ENCODE measurements at regions not wholly inside any gene's neighbourhood (a gene's known extent, or its start where the extent isn't known, plus 50 kb on each side); places are given as distances from the start of the nearest gene placed in this dataset.

GRCh38 chr3:7793786-7794185, 707.8 kb upstream of the LMCD1 start:
- no peak for DNase-seq

GRCh38 chr3:7798276-7798675, 703.3 kb upstream of the LMCD1 start:
- no peak for DNase-seq

- DNase-seq, result no peak
Measured at GRCh38 chr3:7800006-7800780, 701.4 kb upstream of the LMCD1 start.

- DNase-seq, result no peak
Measured at GRCh38 chr3:7812490-7812889, 689.1 kb upstream of the LMCD1 start.

GRCh38 chr3:7813365-7813764, 688.3 kb upstream of the LMCD1 start:
- no peak for DNase-seq

- no peak for DNase-seq
Measured at GRCh38 chr3:7817239-7817638, 684.4 kb upstream of the LMCD1 start.

DNA sequence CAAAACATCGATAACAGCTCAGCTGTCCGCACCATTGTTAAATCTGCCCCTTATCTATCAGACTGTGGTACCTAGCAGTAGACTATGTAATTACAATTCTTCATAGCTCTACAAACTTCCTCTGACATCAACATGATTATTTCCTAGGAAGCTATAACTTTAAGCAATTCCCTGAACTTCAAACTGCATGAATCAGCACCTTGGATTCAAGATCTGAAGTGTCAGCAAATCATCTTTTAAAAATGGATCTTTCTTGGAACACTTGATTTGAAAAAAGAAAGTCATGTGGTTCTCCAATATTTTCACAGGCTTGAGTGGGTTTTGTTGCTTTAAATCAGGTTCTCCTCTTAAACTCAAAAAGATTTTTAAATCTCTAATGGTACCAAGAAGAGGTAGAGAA, 680.7 kb upstream of the LMCD1 start:
- no peak for DNase-seq

DNA sequence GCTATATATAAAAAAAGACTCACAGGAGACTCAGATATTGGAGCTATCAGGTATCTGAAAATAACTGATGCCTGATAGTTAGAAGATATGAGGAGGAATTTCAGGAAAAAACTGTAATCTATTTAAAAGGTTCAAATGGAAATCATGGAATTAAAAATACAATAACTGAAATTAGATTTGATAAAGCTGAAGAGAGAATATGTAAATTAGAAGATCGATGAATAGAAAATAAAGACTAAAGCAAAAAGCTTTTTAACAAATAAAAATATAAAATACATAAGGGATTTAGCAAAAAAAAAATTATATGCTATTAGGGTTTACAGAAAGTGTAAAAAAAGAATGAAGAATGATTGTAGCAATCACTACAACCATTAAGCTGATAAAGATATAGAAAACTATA, 679.8 kb upstream of the LMCD1 start:
- DNase-seq, result no peak

- DNase-seq, result no peak
Measured at GRCh38 chr3:7841451-7841850, 660.2 kb upstream of the LMCD1 start.

- DNase-seq, result no peak
Measured at GRCh38 chr3:7843441-7843840, 658.2 kb upstream of the LMCD1 start.

DNA sequence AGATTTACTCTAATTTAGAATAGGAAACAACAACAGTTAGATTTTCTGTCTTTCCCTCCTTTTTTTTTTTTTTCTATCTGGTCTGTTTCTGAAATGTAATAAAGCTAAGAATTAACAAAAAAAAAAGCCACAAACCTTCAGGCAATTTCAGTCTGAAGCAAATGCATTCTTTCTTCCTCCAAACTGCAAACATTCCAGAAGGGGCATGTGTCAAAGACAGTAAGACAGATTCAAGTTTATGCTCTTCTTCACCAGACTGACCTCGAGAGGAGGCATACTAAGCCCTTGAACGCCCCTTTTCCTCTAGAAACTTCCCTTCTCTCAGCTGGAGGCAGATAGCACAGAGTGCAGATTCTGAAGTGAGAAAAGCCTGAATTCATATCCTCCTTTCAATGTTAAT, 654.6 kb upstream of the LMCD1 start:
- DNase-seq, result no peak

GRCh38 chr3:7847521-7847920, 654.1 kb upstream of the LMCD1 start:
- DNase-seq, result no peak

DNA sequence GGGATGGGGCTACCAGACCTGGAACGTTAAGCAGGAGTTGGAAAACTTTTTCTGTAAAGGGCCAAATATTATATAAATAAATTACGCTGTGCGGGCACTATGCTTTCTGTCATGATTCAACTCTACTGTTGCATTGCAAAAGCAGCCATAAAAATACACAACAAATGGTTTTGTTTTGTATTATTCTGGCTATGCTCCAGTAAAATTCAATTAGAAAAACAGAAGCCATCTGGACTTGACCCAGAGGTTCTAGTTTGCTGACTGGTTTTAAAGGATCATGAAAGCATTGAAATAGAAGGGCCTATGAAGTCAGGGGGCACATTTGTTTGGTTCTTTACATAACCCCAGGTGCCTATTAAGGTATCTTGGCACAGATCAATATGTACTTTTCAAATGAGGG, 647.4 kb upstream of the LMCD1 start:
- DNase-seq, result no peak

DNA sequence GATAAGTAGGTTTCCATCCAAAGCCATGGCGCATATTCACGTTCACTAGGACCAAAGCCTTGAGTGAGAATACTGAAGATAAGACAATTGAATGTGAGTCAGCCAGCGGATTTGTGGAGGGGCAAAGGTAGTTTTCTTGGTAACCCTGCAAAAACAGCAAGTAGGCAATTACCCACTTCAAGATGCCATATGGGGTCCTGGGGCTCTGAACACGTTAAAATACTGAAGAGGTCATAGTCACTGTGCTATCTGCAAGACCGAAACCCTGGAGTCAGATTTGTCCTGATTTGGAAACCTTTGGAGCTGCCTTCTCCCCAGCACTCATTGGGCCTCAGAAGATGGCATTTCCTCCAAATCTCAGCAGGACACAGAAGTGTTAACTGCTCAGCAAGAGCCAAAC, 646.9 kb upstream of the LMCD1 start:
- no peak for DNase-seq

- DNase-seq, result no peak
Measured at GRCh38 chr3:7865611-7866010, 636.0 kb upstream of the LMCD1 start.

GRCh38 chr3:7867587-7867986, 634.0 kb upstream of the LMCD1 start:
- DNase-seq, result no peak

DNA sequence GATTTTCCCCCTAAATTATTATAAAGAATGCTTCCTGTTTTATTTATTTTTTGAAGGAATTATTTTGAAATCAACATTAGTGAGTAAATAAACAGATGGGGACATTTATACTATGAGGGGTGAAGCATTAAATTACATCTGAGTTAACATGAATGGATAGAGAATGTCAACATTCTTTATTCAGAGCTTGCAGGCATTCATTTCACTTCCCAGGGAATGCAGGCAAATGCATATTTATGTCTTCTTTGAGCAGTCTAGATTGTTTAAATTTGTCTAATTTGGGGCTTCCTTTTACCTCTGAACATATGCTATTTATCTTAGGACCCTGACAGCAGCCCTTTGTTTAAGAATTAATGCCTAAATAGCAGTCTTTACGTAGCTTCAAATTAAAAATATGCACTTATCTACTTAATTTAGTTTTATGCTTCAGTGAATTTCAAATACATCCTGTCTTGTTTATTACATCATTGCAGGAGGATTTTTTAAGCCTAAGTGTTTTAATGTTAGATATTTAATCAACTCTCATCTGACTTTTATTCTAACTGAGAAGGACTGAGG, 630.5 kb upstream of the LMCD1 start:
- DNase-seq, result no peak

DNA sequence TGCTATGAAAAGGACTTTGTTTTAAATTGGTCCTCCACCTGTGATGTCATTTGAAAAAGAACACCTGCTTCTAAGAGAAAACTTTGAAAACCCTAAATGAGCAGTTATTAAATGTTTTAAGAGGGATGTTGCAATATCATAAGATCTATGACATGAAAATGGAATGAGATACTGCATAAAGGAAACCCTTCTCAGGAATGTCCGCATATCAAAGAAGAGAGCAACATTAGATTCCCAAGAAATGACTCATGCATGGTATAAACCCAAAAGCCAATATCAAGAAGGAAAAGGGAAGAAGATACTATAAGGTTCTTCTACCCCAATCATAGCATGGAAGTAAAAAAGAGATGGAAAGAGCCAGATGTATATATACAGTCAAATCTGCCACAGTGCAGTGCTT, 627.5 kb upstream of the LMCD1 start:
- no peak for DNase-seq

DNA sequence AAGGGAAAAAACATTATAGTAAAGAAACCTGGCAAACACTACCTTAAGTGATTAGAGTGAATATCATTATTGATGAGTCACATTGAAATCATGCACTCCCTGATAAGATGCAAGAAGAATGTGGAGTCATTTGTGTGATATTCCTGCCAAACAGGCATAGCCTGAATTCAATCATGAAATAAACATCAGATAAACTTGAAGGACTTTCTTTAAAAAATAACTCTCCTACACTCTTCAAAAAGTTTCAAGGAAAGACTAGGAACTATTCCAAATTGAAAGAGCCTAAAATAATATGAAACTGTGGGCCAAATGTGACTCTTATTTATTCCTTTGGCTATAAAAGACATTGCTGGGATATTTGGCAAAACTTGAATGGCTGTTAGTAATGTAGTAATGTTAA, 625.7 kb upstream of the LMCD1 start:
- DNase-seq, result no peak

- DNase-seq, result peak; percentile 60
Measured at GRCh38 chr3:7876741-7877297, 624.8 kb upstream of the LMCD1 start.

DNA sequence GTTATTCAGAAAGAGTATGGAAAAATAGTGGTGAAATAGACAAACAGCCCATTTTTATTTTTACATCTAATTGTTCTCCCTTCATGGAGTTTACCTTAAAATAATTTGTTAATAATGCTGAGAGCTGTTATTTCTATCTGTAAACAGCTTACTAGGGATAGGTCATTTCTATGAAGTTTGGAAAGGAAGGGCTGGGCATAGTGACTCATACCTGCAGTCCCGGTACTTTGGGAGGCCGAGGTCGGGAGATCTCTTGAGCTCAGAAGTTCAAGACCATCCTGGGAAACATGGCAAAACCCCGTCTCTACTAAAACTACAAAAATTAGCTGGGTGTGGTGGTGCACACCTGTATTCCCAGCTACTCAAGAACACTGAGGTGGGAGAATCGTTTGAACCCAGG, 624.3 kb upstream of the LMCD1 start:
- no peak for DNase-seq

GRCh38 chr3:7879572-7879971, 622.1 kb upstream of the LMCD1 start:
- no peak for DNase-seq

DNA sequence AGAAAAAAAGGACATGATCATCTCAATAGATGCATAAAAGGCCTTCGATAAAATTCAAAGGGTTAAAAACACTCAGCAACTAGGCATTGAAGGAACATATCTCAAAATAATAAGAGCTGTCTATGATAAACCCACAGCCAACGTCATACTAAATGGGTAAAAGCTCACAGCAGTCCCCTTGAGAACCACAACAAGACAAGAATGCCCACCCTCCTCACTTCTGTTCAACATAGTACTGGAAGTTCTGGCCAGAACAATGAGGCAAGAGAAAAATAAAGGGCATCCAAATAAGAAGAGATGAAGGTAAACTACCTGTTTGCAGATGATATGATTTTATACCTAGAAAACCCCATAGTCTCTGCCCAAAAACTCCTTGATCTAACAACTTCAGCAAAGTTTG, 619.7 kb upstream of the LMCD1 start:
- DNase-seq, result no peak

DNA sequence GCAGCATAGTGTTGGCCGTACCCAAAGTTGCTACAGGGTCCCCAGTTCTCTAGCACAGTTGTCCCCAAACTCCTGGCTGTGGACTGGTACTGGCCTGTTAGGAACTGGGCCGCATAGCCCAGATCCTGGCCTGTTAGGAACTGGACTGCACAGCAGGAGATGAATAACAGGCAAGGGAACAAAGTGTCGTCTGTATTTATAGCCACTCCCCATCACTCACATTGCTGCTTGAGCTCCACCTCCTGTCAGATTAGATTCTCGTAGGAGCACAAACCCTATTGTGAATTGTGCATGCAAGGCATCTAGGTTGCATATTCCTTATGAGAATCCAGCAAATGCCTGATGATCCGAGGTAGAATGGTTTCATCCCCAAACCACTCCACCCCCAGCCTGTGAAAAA, 604.0 kb upstream of the LMCD1 start:
- DNase-seq, result no peak

- DNase-seq, result no peak
Measured at GRCh38 chr3:7913283-7913682, 588.3 kb upstream of the LMCD1 start.

Measured in activated naive CD4-positive, alpha-beta T cell treated with anti-CD3 and anti-CD28 coated beads, Interleukin-2, amount 50 U/mL, for 16 hours (primary cell).